IMR-90 (cell line): ENCODE measurements at regions not wholly inside any gene's neighbourhood (a gene's known extent, or its start where the extent isn't known, plus 50 kb on each side); places are given as distances from the start of the nearest gene placed in this dataset.
"Not testable (repeated sequence)": the region's sequence is repeated elsewhere in the genome, so short reads cannot be mapped to it uniquely, and the experiment has no call there.

Experiments
- ATAC-seq: fragments of 200-7000 bp; cut with Tn5 transposase; 2 replicates; pipeline ENCODE4 v1.9.1; 2020; ENCODE audit warnings: low read depth, mild to moderate bottlenecking, moderate library complexity
- BruUV-seq: library from RNA; stranded (reverse); fragments of 400-500 nt; replicated peaks from 2 replicates; lab custom pipeline; 2021; lab: Mats Ljungman, UMichigan
- CTCF ChIA-PET: fragments of 300-600 bp; formaldehyde crosslinking; extraction: SDS; loops from one replicate; lab custom pipeline; 2021; ENCODE audit warnings: antibody characterized with exemption; lab: Yijun Ruan, JAX
- POLR2A ChIA-PET: fragments of 300-600 bp; sonication (Branson Sonifier 250); formaldehyde crosslinking; loops from one replicate; lab custom pipeline; 2022; ENCODE audit warnings: antibody characterized with exemption; ENCODE audit not compliant: unreplicated experiment; lab: Charles Lee
- DNase-seq: peaks from one replicate; pipeline ENCODE4 v3.0.0; 2013
- H2AFZ ChIP-seq: replicated peaks from 2 replicates; pipeline ENCODE3; 2013; ENCODE audit warnings: low read length, mild to moderate bottlenecking; ENCODE audit not compliant: poor library complexity
- H2AK5ac ChIP-seq: 2 replicates; pipeline ENCODE4 v1.6.1; 2013; ENCODE audit warnings: low read depth, low read length, inconsistent platforms
- H2AK9ac ChIP-seq: replicated peaks from 2 replicates; pipeline ENCODE3; 2013; ENCODE audit warnings: mild to moderate bottlenecking, low read depth, low read length, moderate library complexity; ENCODE audit not compliant: poor library complexity
- H2BK120ac ChIP-seq: 2 replicates; pipeline ENCODE4 v1.6.1; 2013; ENCODE audit warnings: low read depth, low read length, inconsistent platforms
- H2BK15ac ChIP-seq: 3 replicates; pipeline ENCODE4 v1.6.1; 2013; ENCODE audit warnings: low read depth, low read length, inconsistent platforms
- H2BK20ac ChIP-seq: 2 replicates; pipeline ENCODE4 v1.6.1; 2013; ENCODE audit warnings: low read depth, mild to moderate bottlenecking, inconsistent platforms, low read length, moderate library complexity
- H2BK5ac ChIP-seq: 2 replicates; pipeline ENCODE4 v1.6.1; 2013; ENCODE audit warnings: mild to moderate bottlenecking, low read depth, low read length, inconsistent platforms; ENCODE audit not compliant: poor library complexity, severe bottlenecking
- H3K14ac ChIP-seq: replicated peaks from 2 replicates; pipeline ENCODE4 v1.6.1; 2013; ENCODE audit warnings: low read depth, low read length, inconsistent platforms
- H3K18ac ChIP-seq: 2 replicates; pipeline ENCODE4 v1.6.1; 2013; ENCODE audit warnings: low read depth, low read length, control low read depth
- H3K23ac ChIP-seq: 2 replicates; pipeline ENCODE4 v1.6.1; 2013; ENCODE audit warnings: low read depth, low read length, inconsistent platforms
- H3K27ac ChIP-seq: 2 replicates; pipeline ENCODE4 v1.5.1; 2013; ENCODE audit warnings: mild to moderate bottlenecking, control low read depth, low read length; ENCODE audit not compliant: insufficient read depth
- H3K27me3 ChIP-seq: 2 replicates; pipeline ENCODE4 v1.6.1; 2013; ENCODE audit warnings: low read length; ENCODE audit not compliant: control insufficient read depth, insufficient read depth
- H3K36me3 ChIP-seq: 2 replicates; pipeline ENCODE4 v1.6.1; 2013; ENCODE audit warnings: low read length, mixed read lengths; ENCODE audit not compliant: control insufficient read depth, insufficient read depth
- H3K4ac ChIP-seq: 2 replicates; pipeline ENCODE4 v1.6.1; 2013; ENCODE audit warnings: low read depth, low read length, inconsistent platforms
- H3K4me1 ChIP-seq: 2 replicates; pipeline ENCODE4 v1.6.1; 2013; ENCODE audit warnings: low read length, mixed read lengths; ENCODE audit not compliant: control insufficient read depth, insufficient read depth
- H3K4me2 ChIP-seq: 2 replicates; pipeline ENCODE4 v1.6.1; 2013; ENCODE audit warnings: low read depth, mild to moderate bottlenecking, control low read depth, low read length, moderate library complexity
- H3K4me3 ChIP-seq: 2 replicates; pipeline ENCODE4 v1.5.1; 2013; ENCODE audit warnings: low read depth, mild to moderate bottlenecking, control low read depth, low read length, moderate library complexity; ENCODE audit not compliant: insufficient read depth
- H3K56ac ChIP-seq: 2 replicates; pipeline ENCODE4 v1.6.1; 2013; ENCODE audit warnings: low read length, inconsistent platforms; ENCODE audit not compliant: insufficient read depth; ENCODE audit errors: extremely low read depth
- H3K79me1 ChIP-seq, 2 experiments: 2 replicates each; pipeline ENCODE4 v1.6.1; 2013; ENCODE audit warnings: low read length in 2 of 2, inconsistent platforms in 1 of 2, low read depth in 1 of 2
- H3K9ac ChIP-seq: 2 replicates; pipeline ENCODE4 v1.6.1; 2013; ENCODE audit warnings: low read depth, low read length, control low read depth
- H3K9me1 ChIP-seq: 2 replicates; pipeline ENCODE4 v1.6.1; 2013; ENCODE audit warnings: low read length, inconsistent platforms; ENCODE audit not compliant: insufficient read depth
- H3K9me3 ChIP-seq: 2 replicates; pipeline ENCODE4 v1.6.1; 2013; ENCODE audit warnings: low read length; ENCODE audit not compliant: control insufficient read depth, insufficient read depth
- H4K20me1 ChIP-seq: 2 replicates; pipeline ENCODE4 v1.6.1; 2013; ENCODE audit warnings: low read length, inconsistent platforms; ENCODE audit not compliant: insufficient read depth
- H4K5ac ChIP-seq: 2 replicates; pipeline ENCODE4 v1.6.1; 2013; ENCODE audit warnings: mild to moderate bottlenecking, low read depth, low read length, control low read depth
- H4K8ac ChIP-seq, 2 experiments: 2 replicates each; pipeline ENCODE4 v1.6.1; 2013; ENCODE audit warnings: low read depth in 2 of 2, low read length in 2 of 2, control low read depth in 1 of 2, inconsistent platforms in 1 of 2
- H4K91ac ChIP-seq: 2 replicates; pipeline ENCODE4 v1.6.1; 2013; ENCODE audit warnings: low read depth, low read length, inconsistent platforms; ENCODE audit not compliant: insufficient read depth
- CEBPB ChIP-seq: IDR thresholded peaks from 2 replicates; pipeline ENCODE4 v1.6.1; 2012; ENCODE audit warnings: low read depth, low read length, improper control_type of control experiment
- ELK1 ChIP-seq: fragments of 150-350 bp; IDR thresholded peaks from 2 replicates; pipeline ENCODE4 v1.6.1; 2016; ENCODE audit warnings: low read depth, mild to moderate bottlenecking, low read length, moderate library complexity, borderline replicate concordance
- FOS ChIP-seq: fragments of 150-350 bp; IDR thresholded peaks from 2 replicates; pipeline ENCODE4 v1.6.1; 2016; ENCODE audit warnings: low read depth, low read length
- SMC3 ChIP-seq: fragments of 150-350 bp; IDR thresholded peaks from 2 replicates; pipeline ENCODE4 v1.6.1; 2016; ENCODE audit warnings: low read depth, mild to moderate bottlenecking, antibody characterized with exemption, low read length, moderate library complexity
- WGBS, 2 experiments: methylation state at CpG; one replicate each; pipeline versions ENCODE4 v1.1.5 to v1.1.7; 2013; ENCODE audit warnings: missing lambda C conversion rate in 2 of 2; ENCODE audit not compliant: insufficient read length in 1 of 2; ENCODE audit errors: extremely low coverage in 2 of 2; 5-methylcytosine and 5-hydroxymethylcytosine counted together
- dilution Hi-C: fragments of 300-500 bp; cut with HindIII; formaldehyde crosslinking; loops from one replicate; pipeline ENCODE4 v1.14.3; 2018; ENCODE audit warnings: low sequenced_read_pairs; ENCODE audit not compliant: unreplicated experiment
- in situ Hi-C: fragments of 300-500 bp; cut with MboI; formaldehyde crosslinking; loops from 3 replicates; pipeline ENCODE4 v1.14.3; 2019; ENCODE audit warnings: low sequenced_read_pairs, inconsistent platforms, mixed read lengths
- intact Hi-C: fragments of 100-400 bp; cut with micrococcal nuclease; formaldehyde crosslinking; loops from 2 replicates; pipeline ENCODE4 v1.10.0; 2022

GRCh38 chr12:102314821-102315220 is 117.2 kb upstream of the PMCH start:
- Histone ChIP-seq H2BK15ac (no peak overlapping the region), H3K4ac (no peak overlapping the region), H3K27ac (no peak overlapping the region), H4K8ac (no peak overlapping the region), H3K4me3 (no peak overlapping the region), H3K18ac (no peak overlapping the region), H2AK9ac (no peak overlapping the region), H4K91ac (no peak overlapping the region), H2BK20ac (no peak overlapping the region), H3K23ac (no peak overlapping the region), H4K5ac (no peak overlapping the region), H3K9me1 (no peaks in the 10 kb centered on the region), H3K56ac (no peak overlapping the region), H4K20me1 (no peaks in the 10 kb centered on the region), H2AFZ (no peak overlapping the region), H3K14ac (no peak overlapping the region), H3K9me3 (no peaks in the 10 kb centered on the region), H3K9ac (no peak overlapping the region), H3K4me1 (no peaks in the 10 kb centered on the region), H3K36me3 (no peaks in the 10 kb centered on the region), H2BK120ac (no peak overlapping the region), H3K27me3 (no peaks in the 10 kb centered on the region), H3K79me1 (no peaks in the 10 kb centered on the region), H2AK5ac (no peak overlapping the region), H2BK5ac (no peak overlapping the region), H3K4me2 (no peak overlapping the region)
- POLR2A ChIA-PET: no interaction called here
- peak; percentile 50 for DNase-seq
- in situ Hi-C loops: loop anchor here (25.0 kb wide), 1 partner anchor 172 kb away; the partner anchor contains the start of gene IGF1
- TF ChIP-seq ELK1: no peak
- TF ChIP-seq CEBPB: no peak
- peak; percentile 36; the same call in 1 of the 2 replicates for TF ChIP-seq FOS
- no peak for TF ChIP-seq SMC3
- no TSS peak for BruUV-seq
- dilution Hi-C loops: no loop called here
- CTCF ChIA-PET: no interaction called here
- peak; percentile 67; the same call in 1 of the 2 replicates for ATAC-seq
- no CpG with 5 or more reads among the region's 2 CpGs for WGBS, 2 experiments
- intact Hi-C loops: no loop called here

GRCh38 chr12:102313116-102313971 is 115.7 kb upstream of the PMCH start:
- POLR2A ChIA-PET, H3K27ac ChIP-seq, H2BK5ac ChIP-seq, DNase-seq, CTCF ChIA-PET, dilution Hi-C loops, H2BK120ac ChIP-seq, H3K36me3 ChIP-seq, H3K27me3 ChIP-seq, H4K20me1 ChIP-seq, H3K23ac ChIP-seq, H3K4me2 ChIP-seq, H3K4me1 ChIP-seq, H2BK15ac ChIP-seq, H2AFZ ChIP-seq, H4K5ac ChIP-seq, H3K56ac ChIP-seq, H3K4me3 ChIP-seq, intact Hi-C loops, ATAC-seq, H3K9ac ChIP-seq, H4K8ac ChIP-seq, H3K14ac ChIP-seq, H2BK20ac ChIP-seq, H2AK9ac ChIP-seq, H3K79me1 ChIP-seq, H4K91ac ChIP-seq, BruUV-seq, H3K9me3 ChIP-seq, H2AK5ac ChIP-seq, H3K18ac ChIP-seq, H3K4ac ChIP-seq, H3K9me1 ChIP-seq: not testable (repeated sequence)
- in situ Hi-C loops: loop anchor here (25.0 kb wide), 1 partner anchor 174 kb away; the partner anchor contains the start of gene IGF1
- no CpG with 5 or more reads among the region's 33 CpGs for WGBS, 2 experiments
